Ishikawa (cell line): ENCODE measurements at regions not wholly inside any gene's neighbourhood (a gene's known extent, or its start where the extent isn't known, plus 50 kb on each side); places are given as distances from the start of the nearest gene placed in this dataset.

Experiments
- CEBPB ChIP-seq: IDR thresholded peaks from 2 replicates; pipeline ENCODE4 v1.6.1; 2012
- CREB1 ChIP-seq: IDR thresholded peaks from 2 replicates; pipeline ENCODE4 v1.6.1; 2012; ENCODE audit warnings: low read depth
- FOXM1 ChIP-seq: IDR thresholded peaks from 2 replicates; pipeline ENCODE4 v1.6.1; 2012; ENCODE audit warnings: low read depth, borderline replicate concordance
- NFIC ChIP-seq: IDR thresholded peaks from 2 replicates; pipeline ENCODE4 v1.6.1; 2012
- TAF1 ChIP-seq: IDR thresholded peaks from 2 replicates; pipeline ENCODE4 v1.6.1; 2012; ENCODE audit warnings: low read depth, mild to moderate bottlenecking
- TEAD4 ChIP-seq: IDR thresholded peaks from 2 replicates; pipeline ENCODE4 v1.6.1; 2012
- USF1 ChIP-seq: IDR thresholded peaks from 2 replicates; pipeline ENCODE4 v1.6.1; 2012
- YY1 ChIP-seq: IDR thresholded peaks from 2 replicates; pipeline ENCODE4 v1.6.1; 2012; ENCODE audit warnings: low read depth
- TF ChIP-seq, protein P1 (sequence below): IDR thresholded peaks from 2 replicates; pipeline ENCODE4 v1.6.1; 2012

GRCh38 chr22:27568265-27568664 is 233.3 kb downstream of the MN1 start:
- TF ChIP-seq USF1, result no peak
- no peak for TF ChIP-seq TEAD4
- TF ChIP-seq YY1, result no peak
- TF ChIP-seq CREB1, result no peak
- no peak for TF ChIP-seq CEBPB
- TF ChIP-seq, protein P1, sequence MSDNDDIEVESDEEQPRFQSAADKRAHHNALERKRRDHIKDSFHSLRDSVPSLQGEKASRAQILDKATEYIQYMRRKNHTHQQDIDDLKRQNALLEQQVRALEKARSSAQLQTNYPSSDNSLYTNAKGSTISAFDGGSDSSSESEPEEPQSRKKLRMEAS, result no peak
- TF ChIP-seq TAF1, result no peak
- no peak for TF ChIP-seq NFIC
- no peak for TF ChIP-seq FOXM1
